Activated CD4-positive, alpha-beta T cell treated with anti-CD3 and anti-CD28 coated beads, Interleukin-2, amount 10 ng/mL, durations not matched to agents 24 days and 14 days (primary cell): ENCODE measurements at regions not wholly inside any gene's neighbourhood (a gene's known extent, or its start where the extent isn't known, plus 50 kb on each side); places are given as distances from the start of the nearest gene placed in this dataset.

Experiments used
- DNase-seq: peaks from one replicate; pipeline ENCODE4 v3.0.0; 2022
- H3K27ac Mint-ChIP-seq: one replicate; pipeline ENCODE4 v1.8.0; 2022; ENCODE audit warnings: mild to moderate bottlenecking, mixed read lengths
- H3K27me3 Mint-ChIP-seq: one replicate; pipeline ENCODE4 v1.8.0; 2022; ENCODE audit warnings: mixed read lengths
- H3K36me3 Mint-ChIP-seq: one replicate; pipeline ENCODE4 v1.8.0; 2022; ENCODE audit warnings: low read depth, mild to moderate bottlenecking, mixed read lengths
- H3K4me1 Mint-ChIP-seq: one replicate; pipeline ENCODE4 v1.8.0; 2021; ENCODE audit warnings: mixed read lengths
- H3K4me3 Mint-ChIP-seq: one replicate; pipeline ENCODE4 v1.8.0; 2022; ENCODE audit warnings: mild to moderate bottlenecking, moderate library complexity, mixed read lengths
- H3K9me3 Mint-ChIP-seq: one replicate; pipeline ENCODE4 v1.8.0; 2021; ENCODE audit warnings: mixed read lengths
- intact Hi-C: fragments of 100-400 bp; cut with micrococcal nuclease; formaldehyde crosslinking; loops from one replicate; pipeline ENCODE4 v1.15.1; 2023

GRCh38 chr6:22907085-22907484 is 337.7 kb downstream of the HDGFL1 start:
- Mint-ChIP-seq H3K27ac (no peak overlapping the region), H3K27me3 (no peaks in the 10 kb centered on the region), H3K4me3 (no peak overlapping the region), H3K9me3 (no peaks in the 10 kb centered on the region), H3K36me3 (no peaks in the 10 kb centered on the region), H3K4me1 (no peaks in the 10 kb centered on the region)
- intact Hi-C loops: no loop called here
- no peak for DNase-seq

- intact Hi-C loops: no loop called here
- Mint-ChIP-seq H3K36me3 (no peaks in the 10 kb centered on the region), H3K4me3 (no peak overlapping the region), H3K9me3 (no peaks in the 10 kb centered on the region), H3K4me1 (no peaks in the 10 kb centered on the region), H3K27me3 (no peaks in the 10 kb centered on the region), H3K27ac (no peak overlapping the region)
- DNase-seq: no peak
Observed at GRCh38 chr6:22910370-22910769, 341.0 kb downstream of the HDGFL1 start.

GRCh38 chr6:22913612-22914011 is 344.2 kb downstream of the HDGFL1 start:
- Mint-ChIP-seq H3K36me3 (no peaks in the 10 kb centered on the region), H3K9me3 (no peaks in the 10 kb centered on the region), H3K4me1 (no peaks in the 10 kb centered on the region)

GRCh38 chr6:22917344-22917743 is 348.0 kb downstream of the HDGFL1 start:
- no peaks in the 10 kb centered on the region for H3K36me3 Mint-ChIP-seq
- no peaks in the 10 kb centered on the region for H3K9me3 Mint-ChIP-seq
- intact Hi-C loops: no loop called here
- no peak overlapping the region for H3K27ac Mint-ChIP-seq
- no peaks in the 10 kb centered on the region for H3K27me3 Mint-ChIP-seq
- no peaks in the 10 kb centered on the region for H3K4me1 Mint-ChIP-seq
- DNase-seq: no peak
- H3K4me3 Mint-ChIP-seq: no peak overlapping the region

More at GRCh38 chr6:22913612-22914011, 344.2 kb downstream of the HDGFL1 start:
- Mint-ChIP-seq H3K27ac (no peak overlapping the region), H3K27me3 (no peaks in the 10 kb centered on the region), H3K4me3 (no peak overlapping the region)
- no peak for DNase-seq
- intact Hi-C loops: no loop called here

- no peak overlapping the region for H3K27ac Mint-ChIP-seq
- no peaks in the 10 kb centered on the region for H3K9me3 Mint-ChIP-seq
- no peak overlapping the region for H3K4me3 Mint-ChIP-seq
- H3K27me3 Mint-ChIP-seq: no peaks in the 10 kb centered on the region
- DNase-seq: no peak
- H3K4me1 Mint-ChIP-seq: no peaks in the 10 kb centered on the region
- intact Hi-C loops: no loop called here
- no peaks in the 10 kb centered on the region for H3K36me3 Mint-ChIP-seq
Observed at GRCh38 chr6:22921828-22922227, 352.5 kb downstream of the HDGFL1 start.

GRCh38 chr6:22925304-22925835 is 356.0 kb downstream of the HDGFL1 start:
- H3K4me3 Mint-ChIP-seq: no peak overlapping the region
- no peak for DNase-seq
- no peak overlapping the region for H3K27ac Mint-ChIP-seq
- H3K36me3 Mint-ChIP-seq: no peaks in the 10 kb centered on the region
- H3K27me3 Mint-ChIP-seq: no peaks in the 10 kb centered on the region
- H3K4me1 Mint-ChIP-seq: no peaks in the 10 kb centered on the region
- intact Hi-C loops: no loop called here
- no peaks in the 10 kb centered on the region for H3K9me3 Mint-ChIP-seq

GRCh38 chr6:22925920-22926789 is 356.8 kb downstream of the HDGFL1 start:
- Mint-ChIP-seq H3K4me3 (no peak overlapping the region), H3K27ac (no peak overlapping the region), H3K9me3 (no peaks in the 10 kb centered on the region), H3K36me3 (no peaks in the 10 kb centered on the region), H3K27me3 (no peaks in the 10 kb centered on the region), H3K4me1 (no peaks in the 10 kb centered on the region)
- intact Hi-C loops: no loop called here
- no peak for DNase-seq

- H3K27me3 Mint-ChIP-seq: no peaks in the 10 kb centered on the region
- H3K4me1 Mint-ChIP-seq: no peaks in the 10 kb centered on the region
- DNase-seq: no peak
Observed at GRCh38 chr6:22926790-22927354, 357.5 kb downstream of the HDGFL1 start.

GRCh38 chr6:22928775-22929174 is 359.4 kb downstream of the HDGFL1 start:
- Mint-ChIP-seq H3K27me3 (no peaks in the 10 kb centered on the region), H3K4me3 (no peak overlapping the region), H3K27ac (no peak overlapping the region), H3K4me1 (no peaks in the 10 kb centered on the region), H3K36me3 (no peaks in the 10 kb centered on the region), H3K9me3 (no peaks in the 10 kb centered on the region)
- no peak for DNase-seq
- intact Hi-C loops: no loop called here

More at GRCh38 chr6:22926790-22927354, 357.5 kb downstream of the HDGFL1 start:
- intact Hi-C loops: no loop called here
- no peaks in the 10 kb centered on the region for H3K36me3 Mint-ChIP-seq
- no peak overlapping the region for H3K27ac Mint-ChIP-seq
- H3K9me3 Mint-ChIP-seq: no peaks in the 10 kb centered on the region
- H3K4me3 Mint-ChIP-seq: no peak overlapping the region

GRCh38 chr6:22929311-22929985 is 360.1 kb downstream of the HDGFL1 start:
- DNase-seq: no peak
- H3K27me3 Mint-ChIP-seq: no peaks in the 10 kb centered on the region
- H3K4me1 Mint-ChIP-seq: no peaks in the 10 kb centered on the region
- no peak overlapping the region for H3K4me3 Mint-ChIP-seq
- no peak overlapping the region for H3K27ac Mint-ChIP-seq
- intact Hi-C loops: no loop called here
- no peaks in the 10 kb centered on the region for H3K9me3 Mint-ChIP-seq
- no peaks in the 10 kb centered on the region for H3K36me3 Mint-ChIP-seq

- DNase-seq: no peak
- intact Hi-C loops: no loop called here
- Mint-ChIP-seq H3K36me3 (no peaks in the 10 kb centered on the region), H3K9me3 (no peaks in the 10 kb centered on the region), H3K27ac (no peak overlapping the region), H3K27me3 (no peaks in the 10 kb centered on the region), H3K4me1 (no peaks in the 10 kb centered on the region), H3K4me3 (no peak overlapping the region)
Observed at GRCh38 chr6:22940581-22941290, 371.4 kb downstream of the HDGFL1 start.

GRCh38 chr6:22942403-22942802 is 373.0 kb downstream of the HDGFL1 start:
- no peaks in the 10 kb centered on the region for H3K36me3 Mint-ChIP-seq
- H3K4me1 Mint-ChIP-seq: no peaks in the 10 kb centered on the region
- H3K27ac Mint-ChIP-seq: no peak overlapping the region
- no peaks in the 10 kb centered on the region for H3K27me3 Mint-ChIP-seq
- intact Hi-C loops: no loop called here
- no peaks in the 10 kb centered on the region for H3K9me3 Mint-ChIP-seq
- H3K4me3 Mint-ChIP-seq: no peak overlapping the region
- no peak for DNase-seq

GRCh38 chr6:22943327-22943726 is 374.0 kb downstream of the HDGFL1 start:
- H3K4me3 Mint-ChIP-seq: no peak overlapping the region
- intact Hi-C loops: no loop called here

More at GRCh38 chr6:22943327-22943726, 374.0 kb downstream of the HDGFL1 start:
- no peaks in the 10 kb centered on the region for H3K4me1 Mint-ChIP-seq
- H3K9me3 Mint-ChIP-seq: no peaks in the 10 kb centered on the region
- no peaks in the 10 kb centered on the region for H3K27me3 Mint-ChIP-seq
- no peaks in the 10 kb centered on the region for H3K36me3 Mint-ChIP-seq
- no peak for DNase-seq
- H3K27ac Mint-ChIP-seq: no peak overlapping the region
